ENCODE measurements at regions not wholly inside any gene's neighbourhood (a gene's known extent, or its start where the extent isn't known, plus 50 kb on each side); places are given as distances from the start of the nearest gene placed in this dataset.

DNA sequence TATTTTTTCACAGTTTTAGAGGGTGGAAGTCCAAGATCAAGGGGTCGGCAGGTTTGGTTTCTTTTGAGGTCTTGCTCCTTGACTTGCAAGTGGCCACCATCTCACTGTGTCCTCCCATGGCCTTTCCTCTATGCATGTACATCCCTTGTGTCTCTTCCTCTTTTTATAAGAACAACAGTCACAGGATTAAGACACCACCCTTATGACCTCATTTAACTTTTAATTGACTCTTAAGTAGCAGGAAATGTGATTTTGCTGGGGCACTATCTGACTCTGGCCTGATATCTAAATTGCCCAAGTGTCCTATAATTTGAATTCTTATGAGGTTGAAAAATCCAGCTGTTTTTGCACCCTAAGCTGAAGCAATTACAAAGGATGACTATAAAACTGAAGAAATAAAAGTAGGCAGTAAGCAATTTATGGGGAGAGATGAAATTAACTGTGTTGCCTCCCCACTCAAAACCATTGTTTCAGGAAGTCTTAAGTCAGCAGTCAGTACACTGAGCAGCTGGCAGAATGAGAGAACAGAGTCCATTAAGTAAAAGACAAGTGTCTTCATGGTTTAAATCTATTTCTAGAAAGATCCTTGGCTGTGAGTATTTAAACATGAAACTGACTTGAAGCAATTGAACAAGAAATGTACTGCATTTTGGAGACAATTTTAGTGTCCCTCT, 601.3 kb downstream of the SPRY1 start:
- TF ChIP-seq GATA2 (IDR thresholded peaks at IDR 0.05; ENCODE audit: low read depth, low read length) (no peak), GATA3 (IDR thresholded peaks at IDR 0.05; ENCODE audit: low read depth, low read length) (no peak)

Data from SH-SY5Y (cell line).